Neural cell (in vitro differentiated cells): ENCODE measurements at regions not wholly inside any gene's neighbourhood (a gene's known extent, or its start where the extent isn't known, plus 50 kb on each side); places are given as distances from the start of the nearest gene placed in this dataset.

Experiments used
- CTCF ChIP-seq: fragments of 450-650 bp; IDR thresholded peaks from 2 replicates; pipeline ENCODE4 v1.5.1; 2014; ENCODE audit warnings: antibody characterized with exemption, mild to moderate bottlenecking, moderate library complexity; ENCODE audit not compliant: poor library complexity, severe bottlenecking
- MXI1 ChIP-seq: fragments of 450-650 bp; conservative IDR thresholded peaks from 2 replicates; pipeline ENCODE4 v1.6.1; 2014; ENCODE audit warnings: antibody characterized with exemption, mild to moderate bottlenecking; ENCODE audit not compliant: poor library complexity, severe bottlenecking

- no peak for TF ChIP-seq MXI1
- TF ChIP-seq CTCF: no peak
Observed at GRCh38 chr2:147385600-147385999, 459.2 kb upstream of the ACVR2A start.
